Aorta (tissue), 5 donors: ENCODE measurements at regions not wholly inside any gene's neighbourhood (a gene's known extent, or its start where the extent isn't known, plus 50 kb on each side); places are given as distances from the start of the nearest gene placed in this dataset.
A peak's percentile ranks its signal among the peaks of the same experiment; 100 is the strongest.

Experiments
- ATAC-seq: fragments of 200-7000 bp; cut with Tn5 transposase; one replicate; pipeline ENCODE4 v1.9.1; 2022; ENCODE audit warnings: moderate library complexity; ENCODE audit not compliant: low FRiP score
- DNase-seq, 2 donors: peaks; one replicate each; pipeline ENCODE4 v3.0.0-alpha.2; 2020
- H3K27ac ChIP-seq, 2 donors: one replicate each; pipeline ENCODE4 v1.5.1; 2013; ENCODE audit warnings: low read length in 2 of 2, mild to moderate bottlenecking in 2 of 2, moderate library complexity in 2 of 2, control low read depth in 1 of 2, inconsistent platforms in 1 of 2, low read depth in 1 of 2
- H3K27me3 ChIP-seq, 2 donors: one replicate each; pipeline ENCODE4 v1.6.1; 2013; ENCODE audit warnings: control low read depth in 1 of 2, low read length in 1 of 2, mild to moderate bottlenecking in 1 of 2, moderate library complexity in 1 of 2; ENCODE audit not compliant: insufficient read depth in 2 of 2, control insufficient read depth in 1 of 2
- H3K36me3 ChIP-seq, 2 donors: one replicate each; pipeline ENCODE4 v1.6.1; 2013; ENCODE audit warnings: control low read depth in 1 of 2, low read length in 1 of 2, mild to moderate bottlenecking in 1 of 2; ENCODE audit not compliant: insufficient read depth in 2 of 2, control insufficient read depth in 1 of 2
- H3K4me1 ChIP-seq, 2 donors: one replicate each; pipeline ENCODE4 v1.6.1; 2013; ENCODE audit warnings: low read length in 2 of 2, control low read depth in 1 of 2, mild to moderate bottlenecking in 1 of 2, moderate library complexity in 1 of 2; ENCODE audit not compliant: insufficient read depth in 2 of 2, control insufficient read depth in 1 of 2
- H3K4me3 ChIP-seq, 2 donors: one replicate each; pipeline ENCODE4 v1.5.1; 2013; ENCODE audit warnings: low read length in 2 of 2, control low read depth in 1 of 2, mild to moderate bottlenecking in 1 of 2
- H3K9me3 ChIP-seq: one replicate; pipeline ENCODE4 v1.6.1; 2013; ENCODE audit warnings: mild to moderate bottlenecking, low read length; ENCODE audit not compliant: control insufficient read depth
- WGBS, 2 donors: extraction: QIAGEN DNeasy Blood & Tissue Kit; methylation state at CpG; one replicate each; pipeline ENCODE4 v1.1.7; 2013; 5-methylcytosine and 5-hydroxymethylcytosine counted together
- intact Hi-C, 2 donors: fragments of 100-400 bp; cut with DNase I; formaldehyde crosslinking; loops; one replicate each; pipeline versions ENCODE4 v1.14.2 to v1.15.0; 2022
- donor health status: healthy with polysubstance abuse.
- donor health status: Bipolar disorder and iron deficiency.
- donor health status: DM: no; HTN: no; CAD: no.
- donor health status: DM: no; HTN: no; CAD: no.
- donor health status: DM: yes; HTN: yes; CAD: no.

GRCh38 chr9:13615660-13616490 lies 336.4 kb upstream of the MPDZ start:
- no peaks in the 10 kb centered on the region for H3K27me3 ChIP-seq
- intact Hi-C loops, result no loop called here
- no peak overlapping the region for H3K27ac ChIP-seq
- H3K4me1 ChIP-seq, result peaks cover 3 to 8% of the 10 kb centered on the region in 2 donors
- ATAC-seq (no peak), DNase-seq (no peak)
- no peak overlapping the region for H3K4me3 ChIP-seq
- H3K36me3 ChIP-seq, result no peaks in the 10 kb centered on the region
- no peaks in the 10 kb centered on the region for H3K9me3 ChIP-seq
- WGBS, 2 donors, result 30 to 31% methylated on average over 7 of the region's 7 CpGs

- intact Hi-C loops, result no loop called here
- WGBS, 2 donors, result 88 to 89% methylated on average over 4 of the region's 4 CpGs
These were observed 334.6 kb upstream of the MPDZ start for GRCh38 chr9:13614060-13614459.

GRCh38 chr9:13613296-13613695 lies 333.8 kb upstream of the MPDZ start:
- intact Hi-C loops, result no loop called here
- 97% methylated on average over 2 of the region's 2 CpGs for WGBS, 2 donors
- no peak for ATAC-seq

More at GRCh38 chr9:13614060-13614459, 334.6 kb upstream of the MPDZ start:
- no peak overlapping the region for H3K27ac ChIP-seq
- DNase-seq (no peak), ATAC-seq (no peak)
- H3K9me3 ChIP-seq, result no peaks in the 10 kb centered on the region
- H3K4me3 ChIP-seq, result no peak overlapping the region
- peaks cover 0 to 8% of the 10 kb centered on the region in 2 donors for H3K4me1 ChIP-seq
- no peaks in the 10 kb centered on the region for H3K36me3 ChIP-seq
- no peaks in the 10 kb centered on the region for H3K27me3 ChIP-seq

GRCh38 chr9:13608451-13608850 lies 329.0 kb upstream of the MPDZ start:
- 4 to 7% methylated on average over 6 of the region's 6 CpGs for WGBS, 2 donors
- no peaks in the 10 kb centered on the region for H3K36me3 ChIP-seq
- intact Hi-C loops, result no loop called here

More at GRCh38 chr9:13613296-13613695, 333.8 kb upstream of the MPDZ start:
- no peaks in the 10 kb centered on the region for H3K27me3 ChIP-seq
- DNase-seq, result no peak
- no peaks in the 10 kb centered on the region for H3K36me3 ChIP-seq
- H3K4me3 ChIP-seq, result no peak overlapping the region
- H3K9me3 ChIP-seq, result no peaks in the 10 kb centered on the region
- H3K4me1 ChIP-seq, result peaks cover 0 to 8% of the 10 kb centered on the region in 2 donors
- H3K27ac ChIP-seq, result no peak overlapping the region

GRCh38 chr9:13607481-13608441 lies 328.3 kb upstream of the MPDZ start:
- Histone ChIP-seq H3K27me3 (no peaks in the 10 kb centered on the region), H3K9me3 (peaks cover 3% of the 10 kb centered on the region), H3K4me3 (peak overlapping the region; percentile 17 to 67), H3K27ac (peak overlapping the region; percentile 80 to 89), H3K36me3 (no peaks in the 10 kb centered on the region), H3K4me1 (peaks cover 0 to 4% of the 10 kb centered on the region in 2 donors)
- 2 to 5% methylated on average over 6 of the region's 6 CpGs for WGBS, 2 donors
- intact Hi-C loops, result no loop called here
- peak; percentile 59 for ATAC-seq
- DNase-seq, result no peak

More at GRCh38 chr9:13608451-13608850, 329.0 kb upstream of the MPDZ start:
- no peaks in the 10 kb centered on the region for H3K9me3 ChIP-seq
- H3K27ac ChIP-seq, result peak overlapping the region; percentile 80 to 82
- peaks cover 0 to 4% of the 10 kb centered on the region in 2 donors for H3K4me1 ChIP-seq
- DNase-seq, result no peak
- ATAC-seq, result no peak
- H3K27me3 ChIP-seq, result no peaks in the 10 kb centered on the region
- peak overlapping the region; percentile 17 to 67 for H3K4me3 ChIP-seq

GRCh38 chr9:13606586-13606985 lies 327.1 kb upstream of the MPDZ start:
- peak overlapping the region in 1 of 2 donors; percentile 34 for H3K27ac ChIP-seq

GRCh38 chr9:13603921-13604320 lies 324.4 kb upstream of the MPDZ start:
- no peaks in the 10 kb centered on the region for H3K36me3 ChIP-seq
- H3K9me3 ChIP-seq, result peaks cover 3% of the 10 kb centered on the region
- intact Hi-C loops, result no loop called here
- DNase-seq (no peak), ATAC-seq (no peak)
- no peaks in the 10 kb centered on the region for H3K27me3 ChIP-seq
- peaks cover 0 to 4% of the 10 kb centered on the region in 2 donors for H3K4me1 ChIP-seq
- no peak overlapping the region for H3K27ac ChIP-seq
- no peak overlapping the region for H3K4me3 ChIP-seq
- WGBS, 2 donors, result 67 to 70% methylated on average over 3 of the region's 3 CpGs

More at GRCh38 chr9:13606586-13606985, 327.1 kb upstream of the MPDZ start:
- 1 to 5% methylated on average over 5 of the region's 5 CpGs for WGBS, 2 donors
- no peak for DNase-seq
- Histone ChIP-seq H3K4me3 (no peak overlapping the region), H3K27me3 (no peaks in the 10 kb centered on the region), H3K9me3 (peaks cover 3% of the 10 kb centered on the region), H3K36me3 (no peaks in the 10 kb centered on the region), H3K4me1 (peaks cover 0 to 4% of the 10 kb centered on the region in 2 donors)
- intact Hi-C loops, result no loop called here
- ATAC-seq, result no peak

- no peak for ATAC-seq
- H3K4me1 ChIP-seq, result no peaks in the 10 kb centered on the region
- intact Hi-C loops, result loop anchor here in 1 of 2 donors (10.0 kb wide), 1 partner anchor 756 kb away; no protein-coding TSS in a partner anchor
These were observed 319.2 kb upstream of the MPDZ start for GRCh38 chr9:13598738-13599137.

More at GRCh38 chr9:13598738-13599137, 319.2 kb upstream of the MPDZ start:
- Histone ChIP-seq H3K9me3 (peaks cover 3% of the 10 kb centered on the region), H3K27ac (no peak overlapping the region), H3K36me3 (no peaks in the 10 kb centered on the region), H3K4me3 (no peak overlapping the region), H3K27me3 (no peaks in the 10 kb centered on the region)
- DNase-seq, result no peak
